OCI-LY7 (cell line): ENCODE measurements at regions not wholly inside any gene's neighbourhood (a gene's known extent, or its start where the extent isn't known, plus 50 kb on each side); places are given as distances from the start of the nearest gene placed in this dataset.

Experiments used
- BruUV-seq: library from RNA; stranded (reverse); fragments of 400-500 nt; replicated peaks from 2 replicates; lab custom pipeline; 2021; lab: Mats Ljungman, UMichigan
- CTCF ChIA-PET: fragments of 300-600 bp; sonication (Branson Sonifier 250); formaldehyde crosslinking; loops from one replicate; lab custom pipeline; 2022; ENCODE audit warnings: antibody characterized with exemption; ENCODE audit not compliant: unreplicated experiment; lab: Charles Lee
- POLR2A ChIA-PET: fragments of 300-600 bp; sonication (Branson Sonifier 250); formaldehyde crosslinking; loops from one replicate; lab custom pipeline; 2022; ENCODE audit warnings: antibody characterized with exemption; lab: Charles Lee
- DNase-seq: peaks from one replicate; pipeline ENCODE4 v3.0.0-alpha.2; 2015; ENCODE audit warnings: low spot score
- H2AFZ ChIP-seq: fragments of 200-600 bp; sonication (generic), shearing (Covaris generic); 2 replicates; pipeline ENCODE4 v1.6.1; 2014; ENCODE audit warnings: mild to moderate bottlenecking, antibody characterized with exemption, low read length, moderate library complexity
- H3K27ac ChIP-seq: fragments of 200-600 bp; sonication (generic); 2 replicates; pipeline ENCODE4 v1.5.1; 2014; ENCODE audit warnings: mixed run types, low read depth, mild to moderate bottlenecking, moderate library complexity, low read length, inconsistent platforms; ENCODE audit not compliant: poor library complexity, severe bottlenecking
- H3K36me3 ChIP-seq: fragments of 200-600 bp; sonication (generic); 2 replicates; pipeline ENCODE4 v1.6.1; 2014; ENCODE audit warnings: mild to moderate bottlenecking, antibody characterized with exemption, low read length, moderate library complexity, mixed read lengths; ENCODE audit not compliant: insufficient read depth
- H3K4me1 ChIP-seq: fragments of 200-600 bp; sonication (generic); 2 replicates; pipeline ENCODE4 v1.5.1; 2014; ENCODE audit warnings: mild to moderate bottlenecking, low read length; ENCODE audit not compliant: insufficient read depth, poor library complexity, severe bottlenecking
- H3K4me2 ChIP-seq: fragments of 200-600 bp; sonication (generic); 2 replicates; pipeline ENCODE4 v1.6.1; 2014; ENCODE audit warnings: mild to moderate bottlenecking, low read length
- H3K4me3 ChIP-seq: fragments of 200-600 bp; sonication (generic); 2 replicates; pipeline ENCODE4 v1.5.1; 2014; ENCODE audit warnings: mild to moderate bottlenecking, low read depth, low read length; ENCODE audit not compliant: poor library complexity, severe bottlenecking
- H3K79me2 ChIP-seq: fragments of 200-600 bp; sonication (generic); 2 replicates; pipeline ENCODE4 v1.6.1; 2016; ENCODE audit warnings: low read depth, mild to moderate bottlenecking, low read length, moderate library complexity, mixed read lengths; ENCODE audit not compliant: insufficient read depth
- H3K9me2 ChIP-seq: fragments of 200-600 bp; sonication (generic); 2 replicates; pipeline ENCODE4 v1.6.1; 2016; ENCODE audit warnings: mild to moderate bottlenecking, low read length, mixed read lengths; ENCODE audit not compliant: insufficient read depth
- H3K9me3 ChIP-seq: fragments of 200-600 bp; sonication (generic); 2 replicates; pipeline ENCODE4 v1.6.1; 2014; ENCODE audit warnings: mild to moderate bottlenecking, mixed run types, low read length, mixed read lengths
- H4K20me1 ChIP-seq: fragments of 200-600 bp; sonication (generic); 2 replicates; pipeline ENCODE4 v1.6.1; 2014; ENCODE audit warnings: mild to moderate bottlenecking, antibody characterized with exemption, low read length, moderate library complexity, mixed read lengths; ENCODE audit not compliant: insufficient read depth
- CTCF ChIP-seq: fragments of 200-600 bp; sonication (generic); conservative IDR thresholded peaks from 2 replicates; pipeline ENCODE4 v1.5.1; 2014; ENCODE audit warnings: mild to moderate bottlenecking, antibody characterized with exemption, low read length, moderate library complexity, mixed read lengths
- EZH2phosphoT487 ChIP-seq: fragments of 200-600 bp; sonication (generic); IDR thresholded peaks from 2 replicates; pipeline ENCODE4 v1.6.1; 2018; ENCODE audit warnings: low read depth, borderline replicate concordance, mild to moderate bottlenecking, mixed run types, antibody characterized with exemption, low read length, moderate library complexity, mixed read lengths
- intact Hi-C: fragments of 100-400 bp; cut with micrococcal nuclease; formaldehyde crosslinking; loops from one replicate; pipeline ENCODE4 v1.10.0; 2022; ENCODE audit not compliant: unreplicated experiment

- Histone ChIP-seq H3K4me2 (no peak overlapping the region), H3K27ac (no peak overlapping the region), H2AFZ (no peak overlapping the region), H3K79me2 (no peaks in the 10 kb centered on the region), H3K9me3 (no peaks in the 10 kb centered on the region), H3K4me3 (no peak overlapping the region), H3K9me2 (no peaks in the 10 kb centered on the region), H4K20me1 (no peaks in the 10 kb centered on the region), H3K36me3 (no peaks in the 10 kb centered on the region), H3K4me1 (no peaks in the 10 kb centered on the region)
- intact Hi-C loops, result no loop called here
- TF ChIP-seq EZH2phosphoT487, result no peak
- no peak for TF ChIP-seq CTCF
- CTCF ChIA-PET, result no interaction called here
- BruUV-seq, result no TSS peak
- no peak for DNase-seq
- POLR2A ChIA-PET, result no interaction called here
Observed at GRCh38 chr16:86317813-86318650, 192.3 kb upstream of the FOXF1 start.

GRCh38 chr16:86319585-86320236, 190.6 kb upstream of the FOXF1 start:
- Histone ChIP-seq H3K4me2 (no peak overlapping the region), H3K27ac (no peak overlapping the region), H4K20me1 (no peaks in the 10 kb centered on the region), H3K9me2 (no peaks in the 10 kb centered on the region), H3K36me3 (no peaks in the 10 kb centered on the region), H3K4me1 (no peaks in the 10 kb centered on the region), H3K4me3 (no peak overlapping the region), H3K9me3 (no peaks in the 10 kb centered on the region), H2AFZ (no peak overlapping the region), H3K79me2 (no peaks in the 10 kb centered on the region)
- no TSS peak for BruUV-seq
- TF ChIP-seq CTCF (no peak), EZH2phosphoT487 (no peak)
- no peak for DNase-seq
- intact Hi-C loops, result no loop called here
- POLR2A ChIA-PET, result interaction anchor here (0.7 kb wide), 1 partner anchor 49 kb away, joined by 3 read pairs; no protein-coding TSS in a partner anchor
- CTCF ChIA-PET, result interaction anchor here (0.6 kb wide), 1 partner anchor 93 kb away, joined by 3 read pairs; no protein-coding TSS in a partner anchor

GRCh38 chr16:86320237-86320595, 190.1 kb upstream of the FOXF1 start:
- BruUV-seq, result no TSS peak
- no peak for DNase-seq
- Histone ChIP-seq H4K20me1 (no peaks in the 10 kb centered on the region), H3K9me2 (no peaks in the 10 kb centered on the region), H3K4me3 (no peak overlapping the region), H2AFZ (no peak overlapping the region), H3K4me1 (no peaks in the 10 kb centered on the region), H3K36me3 (no peaks in the 10 kb centered on the region), H3K4me2 (no peak overlapping the region), H3K9me3 (no peaks in the 10 kb centered on the region), H3K79me2 (no peaks in the 10 kb centered on the region), H3K27ac (no peak overlapping the region)
- intact Hi-C loops, result no loop called here
- CTCF ChIA-PET, result interaction anchor here (0.6 kb wide), 1 partner anchor 93 kb away, joined by 3 read pairs; no protein-coding TSS in a partner anchor
- TF ChIP-seq EZH2phosphoT487 (no peak), CTCF (no peak)
- POLR2A ChIA-PET, result interaction anchor here (0.7 kb wide), 1 partner anchor 50 kb away, joined by 3 read pairs; no protein-coding TSS in a partner anchor
